Psoas muscle (tissue), 7 donors: ENCODE measurements at regions not wholly inside any gene's neighbourhood (a gene's known extent, or its start where the extent isn't known, plus 50 kb on each side); places are given as distances from the start of the nearest gene placed in this dataset.

ENCODE experiments used
- ATAC-seq, 4 donors: fragments of 200-7000 bp; cut with Tn5 transposase; one replicate each; pipeline ENCODE4 v1.9.1; 2020; ENCODE audit warnings: moderate library complexity in 3 of 4, mild to moderate bottlenecking in 2 of 4
- DNase-seq, 2 donors: peaks; one replicate each; pipeline ENCODE4 v3.0.0-alpha.2; 2020
- H3K27ac ChIP-seq: fragments of 200-600 bp; one replicate; pipeline ENCODE4 v1.8.0; 2022
- H3K27me3 ChIP-seq, 3 donors: fragments of 200-600 bp in 1 of 3; one replicate each; pipeline versions ENCODE4 v1.6.1 to v1.8.0; 2013 to 2022; ENCODE audit warnings: low read length in 2 of 3, mild to moderate bottlenecking in 2 of 3, moderate library complexity in 1 of 3; ENCODE audit not compliant: insufficient read depth in 3 of 3
- H3K36me3 ChIP-seq, 2 donors: fragments of 200-600 bp in 1 of 2; one replicate each; pipeline versions ENCODE4 v1.6.1 to v1.8.0; 2013 to 2022; ENCODE audit warnings: low read depth in 1 of 2, mild to moderate bottlenecking in 1 of 2, moderate library complexity in 1 of 2; ENCODE audit not compliant: insufficient read depth in 1 of 2
- H3K4me1 ChIP-seq: fragments of 200-600 bp; one replicate; pipeline ENCODE4 v1.8.0; 2022
- H3K4me3 ChIP-seq: fragments of 200-600 bp; one replicate; pipeline ENCODE4 v1.8.0; 2022; ENCODE audit warnings: mild to moderate bottlenecking
- H3K9me3 ChIP-seq: fragments of 200-600 bp; one replicate; pipeline ENCODE4 v1.8.0; 2022
- CTCF ChIP-seq: fragments of 200-600 bp; IDR thresholded peaks from one replicate; pipeline ENCODE4 v1.8.0; 2022; ENCODE audit warnings: antibody characterized with exemption
- WGBS, 3 donors: extraction: QIAGEN DNeasy Blood & Tissue Kit; methylation state at CpG; one replicate each; pipeline versions ENCODE4 v1.1.6 to v1.1.7; 2013; 5-methylcytosine and 5-hydroxymethylcytosine counted together
- intact Hi-C, 2 donors: fragments of 100-400 bp; cut with DNase I; formaldehyde crosslinking; loops; one replicate each; pipeline versions ENCODE4 v1.11.0 to v1.14.2; 2022
- donor health status: healthy with polysubstance abuse.
- donor health status: DM: no; HTN: no; CAD: no; lungs with moderate emphysema.
- donor health status: Bipolar disorder and iron deficiency.
- donor health status: healthy.
- donor health status: DM: yes; HTN: yes; CAD: no.
- donor health status: DM: no; HTN: no; CAD: no.
- donor health status: DM: yes; HTN: yes; CAD: no.

- Histone ChIP-seq H3K9me3 (no peaks in the 10 kb centered on the region), H3K4me3 (no peak overlapping the region), H3K27ac (no peak overlapping the region), H3K27me3 (no peaks in the 10 kb centered on the region), H3K4me1 (no peaks in the 10 kb centered on the region), H3K36me3 (no peaks in the 10 kb centered on the region)
- DNase-seq (no peak), ATAC-seq (no peak)
- intact Hi-C loops, result no loop called here
- TF ChIP-seq CTCF, result no peak
Observed at GRCh38 chr4:116959045-116959444, 126.3 kb downstream of the TRAM1L1 start.

- Histone ChIP-seq H3K27me3 (no peaks in the 10 kb centered on the region), H3K36me3 (no peaks in the 10 kb centered on the region), H3K4me1 (no peaks in the 10 kb centered on the region), H3K27ac (no peak overlapping the region), H3K9me3 (no peaks in the 10 kb centered on the region), H3K4me3 (no peak overlapping the region)
- WGBS, 3 donors, result 24 to 33% (median 28%) methylated on average over 3 of the region's 3 CpGs
- ATAC-seq (no peak), DNase-seq (no peak)
- no peak for TF ChIP-seq CTCF
- intact Hi-C loops, result no loop called here
Observed at GRCh38 chr4:116953947-116954346, 131.4 kb downstream of the TRAM1L1 start.

DNA sequence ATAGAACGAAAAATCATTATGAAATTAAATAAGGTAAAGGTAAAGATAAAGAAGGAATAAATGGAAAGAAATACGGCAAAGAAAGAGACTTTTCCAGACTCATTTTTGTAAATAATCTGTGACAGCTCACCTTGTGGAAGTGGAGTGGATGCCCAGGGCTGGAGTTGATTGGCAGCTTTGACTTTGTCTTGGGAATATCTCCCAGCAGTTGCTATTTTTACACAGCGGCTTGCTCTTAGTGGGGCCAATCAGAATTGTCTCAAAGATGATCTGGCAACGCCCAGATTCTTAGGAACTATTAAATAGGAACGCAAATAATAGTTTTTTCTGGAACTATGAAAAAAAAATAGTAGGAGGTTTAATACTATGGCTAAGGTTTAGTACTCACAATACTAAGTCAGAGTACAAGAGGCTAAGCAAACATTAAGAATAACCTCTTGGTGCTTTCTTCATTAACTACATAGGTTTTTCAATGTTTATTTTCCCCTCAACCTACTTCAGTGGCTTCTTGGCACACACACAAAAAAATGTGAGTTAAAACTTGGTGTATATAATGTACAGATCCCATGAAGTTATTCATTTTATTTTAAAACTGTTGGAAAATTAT, 132.7 kb downstream of the TRAM1L1 start:
- intact Hi-C loops, result no loop called here
- no peak overlapping the region for H3K27ac ChIP-seq
- no peaks in the 10 kb centered on the region for H3K4me1 ChIP-seq
- DNase-seq (no peak), ATAC-seq (no peak)
- no peaks in the 10 kb centered on the region for H3K27me3 ChIP-seq
- H3K36me3 ChIP-seq, result no peaks in the 10 kb centered on the region
- H3K4me3 ChIP-seq, result no peak overlapping the region
- H3K9me3 ChIP-seq, result no peaks in the 10 kb centered on the region
- no peak for TF ChIP-seq CTCF
- WGBS, 3 donors, result 61 to 72% (median 69%) methylated on average over 5 of the region's 5 CpGs

DNA sequence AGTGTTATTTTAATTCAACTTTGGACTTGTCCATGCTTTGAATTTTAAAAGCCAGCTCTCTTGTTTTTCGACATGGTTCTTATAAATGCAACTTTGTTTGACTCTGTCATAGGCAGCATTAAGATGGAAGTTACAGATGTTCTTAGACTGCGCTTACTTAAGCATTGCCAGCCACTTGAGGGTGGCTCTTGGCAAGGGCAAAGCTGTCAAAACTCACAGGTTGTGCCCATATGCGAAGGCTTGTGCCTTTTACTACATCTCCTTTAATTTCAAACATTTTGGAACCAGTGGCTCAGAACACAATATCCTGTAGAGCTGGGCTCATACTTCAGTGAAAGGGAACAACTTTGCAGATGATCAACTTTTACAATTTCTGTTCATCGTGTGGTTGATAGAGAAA, 135.5 kb downstream of the TRAM1L1 start:
- 90 to 92% (median 91%) methylated on average over 4 of the region's 4 CpGs for WGBS, 3 donors
- no peaks in the 10 kb centered on the region for H3K27me3 ChIP-seq
- no peak overlapping the region for H3K27ac ChIP-seq
- intact Hi-C loops, result no loop called here
- no peaks in the 10 kb centered on the region for H3K4me1 ChIP-seq
- H3K9me3 ChIP-seq, result no peaks in the 10 kb centered on the region
- ATAC-seq, result no peak
- no peak for DNase-seq
- H3K36me3 ChIP-seq, result no peaks in the 10 kb centered on the region
- TF ChIP-seq CTCF, result no peak
- no peak overlapping the region for H3K4me3 ChIP-seq

DNA sequence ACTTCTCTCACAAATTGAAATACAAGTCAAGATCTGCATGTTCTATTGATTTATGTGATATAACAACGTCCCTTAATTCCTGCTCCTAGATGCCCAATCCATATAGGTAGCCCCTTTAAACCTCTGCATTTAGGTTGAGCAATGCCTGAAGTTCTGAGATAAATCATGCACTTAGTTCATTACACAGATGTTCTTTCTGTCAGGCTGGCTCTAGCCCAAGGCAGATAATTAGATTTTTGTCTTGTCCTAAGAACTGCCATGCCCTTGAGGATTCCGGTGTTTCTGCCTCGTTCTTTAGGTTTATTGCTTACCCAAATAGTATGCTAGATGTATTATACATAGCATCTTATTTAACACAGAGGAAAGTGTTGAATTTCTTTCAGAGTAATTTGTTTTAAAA, 143.1 kb downstream of the TRAM1L1 start:
- Histone ChIP-seq H3K36me3 (no peaks in the 10 kb centered on the region), H3K4me1 (no peaks in the 10 kb centered on the region), H3K27me3 (no peaks in the 10 kb centered on the region), H3K9me3 (no peaks in the 10 kb centered on the region), H3K27ac (no peak overlapping the region), H3K4me3 (no peak overlapping the region)
- DNase-seq (no peak), ATAC-seq (no peak)
- intact Hi-C loops, result no loop called here
- TF ChIP-seq CTCF, result no peak
- WGBS, 3 donors, result 21 to 29% (median 29%) methylated on average over 3 of the region's 3 CpGs
